ENCODE measurements at regions not wholly inside any gene's neighbourhood (a gene's known extent, or its start where the extent isn't known, plus 50 kb on each side); places are given as distances from the start of the nearest gene placed in this dataset.

DNA sequence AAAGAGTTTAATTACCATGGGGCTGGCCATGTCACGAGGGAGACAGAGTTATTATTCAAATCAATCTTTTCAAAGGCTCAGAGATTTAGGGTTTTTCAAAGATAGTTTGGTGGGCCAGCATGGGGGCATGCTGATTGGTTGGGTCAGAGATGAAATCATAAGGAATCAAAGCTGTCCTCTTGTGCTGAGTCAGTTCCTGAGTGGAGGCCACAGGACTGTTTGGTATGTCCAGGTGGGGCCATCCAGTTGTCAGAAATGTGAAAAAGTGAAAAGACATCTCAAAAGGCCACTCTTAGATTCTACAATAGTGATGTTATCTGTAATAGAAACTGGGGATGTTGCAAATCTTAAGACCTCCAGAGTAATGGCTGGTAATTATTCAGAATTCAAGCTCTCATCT lies 288.6 kb downstream of the EN1 start:
- TF ChIP-seq POLR2A (IDR thresholded peaks at IDR 0.05; ENCODE audit: low read length), result no peak
- no peak for TF ChIP-seq GATA1 (IDR thresholded peaks at IDR 0.05; ENCODE audit: low read depth, low read length)
